NCI-H774 (cell line): ENCODE measurements at regions not wholly inside any gene's neighbourhood (a gene's known extent, or its start where the extent isn't known, plus 50 kb on each side); places are given as distances from the start of the nearest gene placed in this dataset.
"Not testable (repeated sequence)": the region's sequence is repeated elsewhere in the genome, so short reads cannot be mapped to it uniquely, and the experiment has no call there.

ENCODE experiments used
- DNase-seq: peaks from one replicate; lab custom pipeline; 2025; lab: John Stamatoyannopoulos, UW

- no peak for DNase-seq
Observed at GRCh38 chr7:131961054-131961680, 404.7 kb upstream of the PODXL start.

- DNase-seq, result no peak
Observed at GRCh38 chr7:131959106-131959812, 402.8 kb upstream of the PODXL start.

- no peak for DNase-seq
Observed at GRCh38 chr7:131957338-131958020, 401.1 kb upstream of the PODXL start.

- no peak for DNase-seq
Observed at GRCh38 chr7:131956864-131957263, 400.4 kb upstream of the PODXL start.

- DNase-seq, result no peak
Observed at GRCh38 chr7:131955679-131956078, 399.3 kb upstream of the PODXL start.

- no peak for DNase-seq
Observed at GRCh38 chr7:131953184-131953583, 396.8 kb upstream of the PODXL start.

- no peak for DNase-seq
Observed at GRCh38 chr7:131952365-131952764, 395.9 kb upstream of the PODXL start.

GRCh38 chr7:131950758-131951157 is 394.3 kb upstream of the PODXL start:
- DNase-seq, result no peak

GRCh38 chr7:131949659-131950058 is 393.2 kb upstream of the PODXL start:
- DNase-seq, result no peak

GRCh38 chr7:131948434-131949053 is 392.1 kb upstream of the PODXL start:
- no peak for DNase-seq

GRCh38 chr7:131947661-131948060 is 391.2 kb upstream of the PODXL start:
- no peak for DNase-seq

- DNase-seq, result no peak
Observed at GRCh38 chr7:131945957-131946544, 389.6 kb upstream of the PODXL start.

- no peak for DNase-seq
Observed at GRCh38 chr7:131945313-131945911, 389.0 kb upstream of the PODXL start.

- DNase-seq, result no peak
Observed at GRCh38 chr7:131944556-131945069, 388.2 kb upstream of the PODXL start.

GRCh38 chr7:131943646-131944045 is 387.2 kb upstream of the PODXL start:
- DNase-seq, result no peak

- no peak for DNase-seq
Observed at GRCh38 chr7:131943211-131943610, 386.8 kb upstream of the PODXL start.

GRCh38 chr7:131942287-131943150 is 386.1 kb upstream of the PODXL start:
- DNase-seq, result no peak

- DNase-seq, result no peak
Observed at GRCh38 chr7:131941291-131941690, 384.9 kb upstream of the PODXL start.

GRCh38 chr7:131940621-131941165 is 384.3 kb upstream of the PODXL start:
- DNase-seq, result no peak

GRCh38 chr7:131938788-131939187 is 382.4 kb upstream of the PODXL start:
- not testable (repeated sequence) for DNase-seq
